ENCODE measurements at regions not wholly inside any gene's neighbourhood (a gene's known extent, or its start where the extent isn't known, plus 50 kb on each side); places are given as distances from the start of the nearest gene placed in this dataset.

GRCh38 chr7:115719963-115720362, 310.6 kb downstream of the TFEC start:
- TF ChIP-seq CTCF (IDR thresholded peaks at IDR 0.05) = no peak
- no peak for ATAC-seq (ENCODE audit: low FRiP score)
- no peak for DNase-seq (ENCODE audit: low spot score)

GRCh38 chr7:115709664-115710063, 320.9 kb downstream of the TFEC start:
- no peak for DNase-seq (ENCODE audit: low spot score)
- TF ChIP-seq CTCF (IDR thresholded peaks at IDR 0.05) = no peak

GRCh38 chr7:115708013-115708341, 322.6 kb downstream of the TFEC start:
- no peak for DNase-seq (ENCODE audit: low spot score)
- TF ChIP-seq CTCF (IDR thresholded peaks at IDR 0.05) = no peak
- no peak for ATAC-seq (ENCODE audit: low FRiP score)

More at GRCh38 chr7:115709664-115710063, 320.9 kb downstream of the TFEC start:
- ATAC-seq (ENCODE audit: low FRiP score) = no peak

GRCh38 chr7:115707258-115708012, 323.1 kb downstream of the TFEC start:
- DNase-seq (ENCODE audit: low spot score) (no peak), ATAC-seq (ENCODE audit: low FRiP score) (no peak)
- TF ChIP-seq CTCF (IDR thresholded peaks at IDR 0.05) = no peak

- ATAC-seq (ENCODE audit: low FRiP score) = no peak
- no peak for DNase-seq (ENCODE audit: low spot score)
- no peak for TF ChIP-seq CTCF (IDR thresholded peaks at IDR 0.05)
Measured at GRCh38 chr7:115704884-115705283, 325.7 kb downstream of the TFEC start.

- ATAC-seq (ENCODE audit: low FRiP score) (no peak), DNase-seq (ENCODE audit: low spot score) (no peak)
- TF ChIP-seq CTCF (IDR thresholded peaks at IDR 0.05) = no peak
Measured at GRCh38 chr7:115701141-115701540, 329.4 kb downstream of the TFEC start.

GRCh38 chr7:115694424-115694823, 336.1 kb downstream of the TFEC start:
- ATAC-seq (ENCODE audit: low FRiP score) (no peak), DNase-seq (ENCODE audit: low spot score) (no peak)
- no peak for TF ChIP-seq CTCF (IDR thresholded peaks at IDR 0.05)

All from omental fat pad (tissue), 3 donors.